ENCODE measurements at regions not wholly inside any gene's neighbourhood (a gene's known extent, or its start where the extent isn't known, plus 50 kb on each side); places are given as distances from the start of the nearest gene placed in this dataset.

DNA sequence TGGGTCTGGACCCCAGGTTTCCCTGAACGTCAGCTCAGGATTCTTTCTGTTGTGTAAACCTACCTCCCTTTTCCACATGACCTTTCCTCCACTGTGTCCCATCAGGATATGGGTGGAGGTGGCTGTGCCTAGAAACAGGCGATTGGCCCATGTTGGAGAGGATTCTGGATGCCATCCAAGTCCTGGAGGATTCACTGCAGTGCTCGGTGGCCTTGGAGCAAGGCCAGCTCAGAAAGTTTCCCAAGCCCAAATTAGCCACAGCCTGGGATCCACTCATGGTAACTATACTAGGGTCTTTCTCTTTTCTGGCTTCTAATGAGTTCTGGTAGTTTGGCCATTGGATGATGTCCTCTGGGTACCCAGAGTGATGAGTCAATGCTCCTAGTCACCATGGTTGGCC is 141.6 kb downstream of the SNX19 start:
- no peak for DNase-seq (ENCODE audit: low read depth, low spot score)

DNA sequence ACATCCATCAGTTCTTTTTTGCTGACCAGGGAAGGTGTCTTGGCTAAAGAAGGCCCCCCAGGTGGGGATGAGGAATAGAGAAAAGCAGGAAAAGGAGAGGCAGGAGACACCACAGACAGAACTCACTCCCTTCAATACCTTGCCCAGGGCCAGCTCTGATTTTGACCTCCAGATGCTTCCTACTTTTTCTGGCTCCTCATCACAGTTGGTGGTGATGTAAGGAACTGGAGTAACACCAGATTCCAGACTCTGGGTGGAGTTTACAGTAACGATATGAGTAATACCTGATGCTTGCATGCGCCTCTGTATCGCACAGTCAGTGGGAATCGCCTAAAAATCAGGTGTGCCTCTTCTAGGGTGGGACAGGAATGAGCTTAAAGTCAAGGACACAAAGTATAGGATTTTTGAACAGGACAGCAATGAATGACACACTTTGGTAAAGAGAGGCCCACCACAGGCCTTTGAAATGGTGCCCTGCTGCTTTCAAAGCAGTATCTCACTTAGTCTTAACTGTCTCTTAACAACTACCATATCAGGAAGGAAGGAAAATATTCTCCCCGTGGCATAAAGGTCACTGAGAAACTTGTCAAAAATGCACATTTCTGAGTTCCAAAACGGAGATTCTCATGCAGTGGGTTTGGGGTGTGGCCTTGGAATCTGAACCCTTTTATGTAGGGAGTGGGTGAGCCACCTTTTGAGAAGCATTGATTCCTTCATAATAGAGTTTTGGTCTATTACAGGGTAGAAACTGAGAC is 140.8 kb downstream of the SNX19 start:
- DNase-seq (ENCODE audit: low read depth, low spot score), result no peak

DNA sequence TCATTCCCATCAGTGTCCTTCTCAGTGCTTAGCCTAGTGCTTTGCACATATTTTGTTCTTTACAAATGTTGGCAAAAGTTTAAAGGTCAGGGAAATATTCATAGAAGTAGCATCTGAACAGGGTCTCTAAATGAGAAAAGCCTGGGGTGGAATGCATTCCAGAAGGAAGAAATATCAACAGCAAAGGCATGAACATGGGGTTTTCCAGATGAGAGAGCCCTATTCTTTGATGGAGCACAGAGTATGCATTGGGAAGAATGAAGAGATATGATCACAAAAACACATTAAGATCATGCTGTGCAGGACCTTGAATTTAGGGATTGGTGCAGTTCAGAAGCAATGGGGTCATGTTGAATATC is 140.2 kb downstream of the SNX19 start:
- no peak for DNase-seq (ENCODE audit: low read depth, low spot score)

DNA sequence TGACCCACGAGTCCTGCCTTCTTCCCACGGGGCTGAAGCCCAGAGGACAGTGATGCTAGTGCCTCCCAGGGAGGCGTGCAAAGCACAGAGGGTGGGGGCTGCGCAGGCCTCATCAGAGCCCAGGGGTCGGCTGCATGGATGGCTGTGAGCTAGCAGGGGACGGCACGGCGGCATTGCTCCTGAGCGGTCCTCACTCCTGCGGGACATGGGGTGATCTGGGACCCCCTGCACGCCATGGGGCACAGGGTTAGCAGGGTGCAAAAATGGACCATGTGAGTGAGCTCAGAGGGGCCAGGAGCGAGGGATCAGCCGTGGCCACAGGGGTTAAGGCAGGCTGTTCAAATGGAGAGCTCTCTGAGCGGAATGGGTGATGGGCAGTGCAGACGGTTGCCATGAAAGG is 138.3 kb downstream of the SNX19 start:
- no peak for DNase-seq (ENCODE audit: low read depth, low spot score)

DNA sequence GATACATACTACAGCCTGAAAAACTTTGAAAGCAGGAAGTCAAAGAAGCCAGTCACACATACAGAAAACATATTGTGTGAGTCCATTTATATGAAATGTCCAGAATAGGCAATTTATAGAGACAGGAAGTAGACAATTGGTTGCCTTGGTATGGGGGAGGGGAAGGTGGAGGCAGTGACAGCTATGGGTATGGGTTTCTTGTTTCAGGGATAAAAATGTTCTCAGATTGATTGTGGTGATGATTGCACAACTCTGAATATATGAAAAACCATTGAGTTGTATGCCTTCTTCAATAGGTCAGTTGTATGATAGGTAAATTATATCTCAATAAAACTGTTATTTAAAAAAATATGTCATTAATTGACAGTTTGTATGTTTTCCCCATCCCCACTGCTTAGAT is 137.6 kb downstream of the SNX19 start:
- DNase-seq (ENCODE audit: low read depth, low spot score), result no peak

DNA sequence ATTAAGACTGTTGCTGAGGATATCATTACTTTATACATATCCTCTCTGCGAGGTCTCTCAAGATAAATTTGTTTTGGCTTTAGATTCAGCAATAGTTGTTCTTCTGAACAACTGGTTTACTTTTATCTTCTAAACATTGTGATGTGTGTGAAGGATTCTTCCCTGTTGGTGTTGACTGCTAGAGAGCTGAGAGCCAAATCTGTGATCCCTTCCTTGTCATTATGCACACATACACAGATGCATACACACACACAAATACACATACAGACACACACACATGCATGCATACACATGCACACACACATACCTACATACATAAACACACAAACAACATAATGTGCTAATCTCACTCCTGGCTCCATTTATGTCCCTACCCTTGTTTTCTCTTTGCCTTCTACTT is 137.0 kb downstream of the SNX19 start:
- no peak for DNase-seq (ENCODE audit: low read depth, low spot score)

DNA sequence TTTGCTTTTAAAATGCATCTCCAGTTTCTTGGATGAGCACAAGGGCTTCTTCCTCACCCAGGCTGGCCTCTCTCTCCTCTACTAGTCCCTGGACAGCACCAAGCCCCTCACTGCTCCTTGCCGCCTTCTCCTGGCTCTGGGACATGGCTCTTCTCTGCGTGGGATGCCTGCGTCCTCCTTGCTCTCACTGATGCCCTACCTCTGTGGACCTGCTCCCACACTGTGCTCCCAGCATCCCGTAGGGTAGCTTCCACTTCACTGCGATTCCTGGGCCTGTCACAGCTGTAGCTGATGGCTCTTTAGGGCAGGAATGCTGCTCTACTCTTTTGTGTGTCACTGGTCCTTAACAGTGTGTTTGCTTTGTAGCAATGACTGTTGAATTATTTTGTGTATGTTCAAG is 136.3 kb downstream of the SNX19 start:
- DNase-seq (ENCODE audit: low read depth, low spot score), result no peak

DNA sequence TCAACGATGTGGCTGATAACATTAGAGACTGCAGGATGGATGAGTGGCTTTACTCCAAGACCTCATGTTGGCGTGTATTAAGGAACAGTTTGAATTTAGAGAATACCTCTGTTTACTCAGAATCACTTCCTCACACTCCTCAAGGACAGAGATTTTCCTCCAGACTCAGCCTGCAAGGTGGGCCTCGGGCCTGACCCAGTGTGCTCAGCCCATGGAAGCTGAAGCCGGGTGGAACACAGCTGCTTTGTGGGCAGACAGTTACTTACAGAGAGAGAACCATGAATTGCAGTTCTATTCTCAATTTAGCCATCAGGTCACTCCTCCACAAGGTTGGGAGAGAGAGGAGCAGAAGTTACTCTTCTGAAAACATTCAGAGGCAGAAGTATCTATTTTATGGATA is 135.8 kb downstream of the SNX19 start:
- no peak for DNase-seq (ENCODE audit: low read depth, low spot score)

DNA sequence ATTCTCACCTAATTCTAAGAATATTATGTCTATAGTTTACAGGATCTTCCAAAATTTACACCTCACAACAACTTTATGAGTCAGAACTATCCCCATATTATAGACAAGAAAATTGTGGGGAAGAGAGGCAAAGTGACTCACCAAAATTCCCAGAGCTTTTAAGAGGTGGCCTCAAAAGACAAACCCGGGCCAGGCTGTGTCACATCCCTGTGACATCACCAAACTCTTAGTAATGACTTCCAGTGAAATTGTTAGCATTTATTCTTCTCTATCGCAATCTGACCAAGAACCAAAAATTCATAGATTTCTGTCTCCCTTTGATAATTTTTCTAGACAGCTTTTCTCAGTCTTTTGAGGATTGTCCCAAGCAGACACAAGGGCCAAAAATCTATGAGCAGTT is 134.3 kb downstream of the SNX19 start:
- DNase-seq (ENCODE audit: low read depth, low spot score), result no peak

DNA sequence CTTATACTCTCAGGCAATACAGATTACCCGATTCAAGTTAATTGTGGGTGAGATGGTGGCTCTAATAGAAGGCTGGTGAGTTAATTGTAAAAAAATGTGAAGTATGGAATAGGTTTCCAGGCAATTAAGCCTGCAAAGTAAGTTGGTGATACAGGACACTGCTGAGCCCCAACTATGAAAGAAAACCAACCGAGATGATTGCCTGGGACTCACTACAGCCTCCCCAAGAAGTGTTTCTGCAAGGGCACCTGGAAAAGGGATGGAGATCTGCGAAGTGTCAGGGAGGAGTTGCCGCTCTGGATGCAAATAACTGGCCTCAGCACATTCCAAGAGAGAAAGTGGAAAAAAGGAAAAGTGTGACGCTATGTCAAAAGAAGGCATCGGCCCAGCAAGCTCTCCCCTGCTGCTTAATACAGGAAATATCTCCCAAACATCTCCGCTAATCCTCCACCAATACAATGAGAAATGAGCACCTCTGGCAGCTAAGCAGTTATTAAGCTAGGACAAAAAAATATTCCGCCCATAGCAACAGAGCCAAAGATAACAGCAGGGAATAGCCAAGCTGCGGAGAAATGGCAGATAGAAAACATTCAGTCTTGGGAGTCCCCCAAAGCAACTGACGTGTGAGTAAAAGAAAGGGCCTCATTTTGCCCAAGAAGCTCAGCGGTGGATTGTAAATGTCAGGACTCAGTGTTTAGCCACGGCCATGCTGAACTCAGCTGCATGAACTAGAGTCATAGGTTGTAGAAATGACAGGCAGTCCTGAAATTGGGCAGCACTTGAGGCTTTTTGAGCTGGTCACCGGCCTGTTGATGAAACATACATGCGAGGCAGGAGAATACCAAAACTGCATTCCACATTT is 133.7 kb downstream of the SNX19 start:
- no peak for DNase-seq (ENCODE audit: low read depth, low spot score)

DNA sequence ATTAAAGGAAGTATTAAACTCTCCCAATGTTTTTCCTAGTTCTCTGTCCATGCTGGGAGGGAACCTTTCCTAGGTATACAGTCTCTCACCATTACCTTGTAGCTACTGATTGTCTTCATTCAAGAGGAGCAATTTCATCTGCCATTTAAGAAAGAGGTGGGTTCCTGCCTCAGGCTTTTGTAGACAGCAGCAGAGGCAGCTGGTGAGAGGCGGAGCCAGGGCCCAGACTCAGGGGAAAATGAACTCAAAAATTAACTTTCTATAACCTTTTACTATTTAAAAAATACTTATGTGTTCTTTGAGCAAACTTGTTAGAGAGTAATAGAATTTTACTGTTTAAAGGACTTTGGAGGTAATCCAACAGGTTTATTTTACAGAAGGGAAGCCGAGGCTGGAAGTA is 133.0 kb downstream of the SNX19 start:
- no peak for DNase-seq (ENCODE audit: low read depth, low spot score)

DNA sequence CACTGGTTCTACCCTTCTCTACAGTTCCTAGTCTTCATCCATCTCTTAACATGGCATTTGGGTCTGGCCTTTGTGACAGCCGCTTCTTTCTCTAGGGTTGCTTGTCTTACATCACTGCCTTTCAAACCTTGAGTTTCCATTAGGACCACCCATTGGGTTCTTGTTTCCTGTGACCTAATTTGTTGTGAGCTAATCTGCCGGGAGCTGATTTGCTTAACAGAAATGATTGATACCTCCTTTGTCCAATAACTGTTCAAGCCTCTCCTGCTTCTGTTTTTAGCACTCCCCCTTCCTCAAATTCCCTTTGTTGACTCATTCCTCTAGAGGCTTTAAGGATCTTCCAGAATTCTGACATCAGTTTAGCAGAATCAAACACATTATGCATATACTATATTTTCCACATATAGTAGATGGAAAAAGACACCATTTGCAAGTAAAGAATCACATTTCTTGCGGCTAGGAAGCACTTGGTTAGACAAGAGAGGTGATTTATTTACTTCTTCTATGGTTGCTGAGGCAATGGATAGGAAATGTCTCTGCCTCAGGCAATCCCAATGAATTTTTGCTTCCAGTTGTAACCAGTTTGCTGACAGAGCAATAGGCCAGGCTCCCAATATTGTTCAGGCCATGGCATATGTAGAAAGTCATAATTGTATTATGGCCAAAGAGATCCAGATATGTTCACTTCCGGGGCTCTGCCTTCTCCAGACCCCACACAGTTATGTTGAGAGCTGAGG is 130.7 kb downstream of the SNX19 start:
- DNase-seq (ENCODE audit: low read depth, low spot score), result no peak

DNA sequence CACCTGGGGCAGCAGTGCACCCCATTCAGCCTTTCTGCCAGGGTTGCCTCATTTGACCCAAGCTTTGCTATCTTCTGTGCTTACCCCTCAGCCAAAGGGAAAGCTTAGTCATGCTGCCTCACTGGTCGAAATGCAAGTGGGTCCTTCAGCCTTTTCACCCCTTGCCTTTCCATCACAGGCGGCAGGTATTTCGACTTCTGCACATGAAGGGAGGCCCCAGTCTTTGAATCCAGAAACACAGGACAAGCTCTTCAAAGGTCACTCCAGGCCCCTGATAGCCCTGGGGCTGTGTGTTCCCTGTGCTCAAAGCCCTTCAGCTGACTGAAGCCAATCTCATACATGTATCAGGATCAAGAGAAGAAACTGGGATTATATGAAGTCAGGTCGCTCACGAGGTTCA is 129.7 kb downstream of the SNX19 start:
- no peak for DNase-seq (ENCODE audit: low read depth, low spot score)

DNA sequence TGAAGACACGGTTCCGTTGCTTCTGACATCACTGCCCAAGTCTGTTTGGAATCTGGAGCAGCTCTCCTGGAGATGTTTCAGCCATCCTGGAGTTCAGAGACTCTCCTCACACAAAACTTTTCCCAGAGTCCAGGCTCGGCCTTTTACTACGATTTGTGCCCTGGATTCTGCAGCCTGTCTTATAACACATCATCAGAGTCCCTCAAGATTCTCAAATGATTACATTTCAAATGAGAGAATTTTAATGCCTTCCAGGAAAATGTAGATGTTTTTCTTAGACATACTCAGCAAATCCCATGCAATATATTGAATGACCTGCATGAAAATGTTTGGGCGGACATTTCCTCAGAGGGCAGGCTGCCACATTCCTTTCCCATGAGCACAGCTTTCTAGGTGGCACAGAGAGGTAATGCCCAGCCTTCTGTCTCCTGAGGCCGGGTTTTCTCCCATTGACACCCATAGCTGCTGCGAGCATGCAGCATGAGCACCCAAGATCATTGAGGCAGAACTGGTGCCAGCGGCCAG is 129.1 kb downstream of the SNX19 start:
- DNase-seq (ENCODE audit: low read depth, low spot score), result no peak

DNA sequence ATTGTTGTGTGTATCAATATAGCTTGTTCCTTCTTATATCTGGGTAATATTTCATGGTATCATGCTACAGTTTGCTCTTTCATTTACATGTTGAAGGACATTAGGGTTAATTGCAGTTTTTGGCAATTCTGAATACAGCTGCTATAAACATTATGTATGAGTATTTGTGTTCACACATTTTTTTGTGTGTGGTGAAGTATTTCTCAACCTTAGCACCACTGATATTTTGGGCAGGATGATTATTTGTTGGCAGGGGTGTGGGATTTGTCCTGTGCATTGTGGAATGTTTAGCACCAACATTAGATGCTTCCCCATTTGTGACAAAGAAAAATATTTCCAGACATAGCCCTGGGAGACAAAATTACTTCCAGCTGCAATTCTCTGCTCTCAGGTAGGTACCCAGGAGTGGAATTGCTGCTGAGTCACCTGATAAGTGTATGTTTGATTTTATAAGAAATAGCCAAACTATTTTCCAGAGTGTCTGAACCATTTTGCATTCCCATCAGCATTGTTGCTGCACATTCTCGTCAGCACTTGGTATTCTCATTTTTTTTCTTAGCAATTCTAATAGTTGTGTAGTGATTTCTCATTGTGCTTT is 128.2 kb downstream of the SNX19 start:
- DNase-seq (ENCODE audit: low read depth, low spot score), result no peak

DNA sequence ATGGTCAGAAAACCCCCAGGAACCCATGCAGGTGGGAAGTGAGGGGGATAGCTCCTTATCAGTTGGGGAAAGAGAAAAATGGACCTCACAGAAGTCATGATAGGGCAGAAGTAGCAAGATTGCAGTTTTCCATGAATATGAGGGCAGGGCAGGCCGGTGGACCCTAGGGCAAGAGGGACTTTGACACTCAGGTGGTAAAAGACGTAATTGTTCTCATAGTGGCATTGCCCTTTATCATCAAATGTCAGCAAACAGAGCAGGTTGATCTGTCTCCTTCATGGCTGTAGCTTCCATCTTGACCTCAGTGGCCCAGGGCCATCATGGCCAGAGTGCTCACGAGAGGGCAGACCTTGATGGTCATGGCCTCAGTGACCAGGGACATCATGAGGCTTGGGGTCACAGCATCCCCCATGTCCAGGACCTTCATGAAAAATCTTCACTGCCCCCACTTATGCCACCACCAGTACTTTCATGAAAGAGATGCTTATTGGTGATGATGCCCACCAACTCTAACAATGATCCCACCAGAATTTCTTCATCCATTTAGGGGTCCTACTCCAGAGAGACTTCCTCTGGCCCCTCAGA is 127.1 kb downstream of the SNX19 start:
- DNase-seq (ENCODE audit: low read depth, low spot score), result no peak

DNA sequence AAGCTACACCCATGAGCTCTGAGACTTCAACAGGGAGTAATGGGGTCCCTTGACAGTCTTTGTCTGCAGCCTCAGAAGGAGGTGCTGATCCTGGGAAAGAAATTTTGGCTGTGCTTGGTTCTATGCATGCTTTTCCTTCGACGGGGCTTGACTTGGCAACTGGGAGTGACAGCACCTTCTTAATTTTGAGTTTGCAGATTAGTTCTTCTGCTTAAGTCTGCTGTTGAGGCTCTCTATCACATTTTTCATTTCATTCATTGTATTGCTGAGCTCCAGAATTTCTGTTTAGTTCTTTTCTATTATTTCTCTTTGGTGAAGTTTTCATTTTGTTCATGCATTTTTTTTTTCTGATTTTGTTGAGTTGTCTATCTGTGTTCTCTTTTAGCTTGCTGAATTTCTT is 125.6 kb downstream of the SNX19 start:
- DNase-seq (ENCODE audit: low read depth, low spot score), result no peak

DNA sequence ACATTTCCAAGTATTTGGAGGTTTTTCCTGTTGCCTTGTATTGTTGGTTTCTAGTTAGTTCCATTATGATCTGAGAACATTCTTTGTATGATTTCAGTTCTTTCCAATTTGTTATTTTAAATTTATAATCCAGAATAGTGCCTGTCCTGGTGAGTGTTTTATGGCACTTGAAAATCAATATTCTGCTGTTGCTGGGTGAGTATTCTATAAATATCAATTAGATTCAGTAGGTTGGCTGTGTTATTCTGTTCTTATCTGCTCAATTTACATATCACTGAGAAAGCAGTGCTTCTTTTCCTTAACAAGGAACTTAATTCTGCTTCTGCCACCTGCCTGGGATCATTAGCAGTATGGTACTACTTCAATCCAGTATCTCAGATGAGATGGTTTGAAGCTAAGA is 123.5 kb downstream of the SNX19 start:
- DNase-seq (ENCODE audit: low read depth, low spot score), result no peak

DNA sequence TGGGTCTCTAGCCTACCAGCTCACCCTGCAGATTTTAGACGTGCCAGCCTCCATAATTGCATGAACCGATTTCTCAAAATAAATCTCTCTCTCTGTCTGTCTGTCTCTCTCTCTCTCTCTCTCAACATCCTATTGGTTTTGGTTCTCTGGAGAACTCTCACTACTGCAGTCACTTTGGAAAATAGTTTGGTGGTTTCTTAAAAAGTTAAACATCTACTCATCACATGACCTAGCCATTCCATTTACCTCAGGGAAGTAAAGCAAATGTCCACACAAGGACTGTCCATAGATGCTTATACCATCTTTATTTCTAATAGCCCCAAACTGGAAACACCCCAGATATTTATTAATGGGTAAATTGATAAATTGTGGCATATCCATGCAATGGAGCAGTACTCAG is 119.5 kb downstream of the SNX19 start:
- DNase-seq (ENCODE audit: low read depth, low spot score), result no peak

DNA sequence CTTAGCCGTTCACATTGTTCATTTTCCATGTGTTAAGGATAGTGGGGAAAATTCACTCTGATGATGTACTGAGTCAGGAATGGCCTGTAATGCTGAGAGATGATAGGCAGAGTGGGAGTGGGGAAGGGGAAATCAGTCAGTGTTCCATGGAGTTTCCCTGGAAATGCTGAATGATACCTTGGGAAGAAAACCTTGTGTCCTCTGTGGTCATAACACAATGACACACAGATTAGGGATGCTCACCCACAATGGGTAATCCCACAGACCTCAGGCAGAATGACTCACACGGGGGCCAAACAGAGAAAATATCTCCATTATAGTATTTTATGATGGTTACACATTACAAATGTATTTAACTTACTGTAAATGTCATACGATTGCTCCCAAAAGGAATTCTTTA is 118.0 kb downstream of the SNX19 start:
- no peak for DNase-seq (ENCODE audit: low read depth, low spot score)

DNA sequence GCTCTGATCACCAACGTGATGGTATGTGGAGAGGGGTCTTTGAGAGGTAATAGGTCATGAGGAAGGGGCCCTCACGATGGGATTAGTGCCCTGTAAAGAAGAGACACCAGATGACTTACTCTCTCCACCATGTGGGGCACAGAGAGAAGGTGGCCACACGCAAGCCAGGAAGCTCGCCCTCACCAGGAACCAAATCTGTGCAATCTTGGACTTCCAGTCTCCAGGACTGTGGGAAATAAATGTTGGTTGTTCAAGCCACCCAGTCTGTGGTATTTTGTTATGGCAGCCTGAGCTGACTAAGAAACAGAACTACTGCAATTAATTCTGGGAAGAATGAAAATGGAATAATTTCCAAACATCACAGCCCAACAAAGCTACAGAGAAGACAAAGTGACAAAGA is 117.5 kb downstream of the SNX19 start:
- no peak for DNase-seq (ENCODE audit: low read depth, low spot score)
